ENCODE measurements at regions not wholly inside any gene's neighbourhood (a gene's known extent, or its start where the extent isn't known, plus 50 kb on each side); places are given as distances from the start of the nearest gene placed in this dataset.

DNA sequence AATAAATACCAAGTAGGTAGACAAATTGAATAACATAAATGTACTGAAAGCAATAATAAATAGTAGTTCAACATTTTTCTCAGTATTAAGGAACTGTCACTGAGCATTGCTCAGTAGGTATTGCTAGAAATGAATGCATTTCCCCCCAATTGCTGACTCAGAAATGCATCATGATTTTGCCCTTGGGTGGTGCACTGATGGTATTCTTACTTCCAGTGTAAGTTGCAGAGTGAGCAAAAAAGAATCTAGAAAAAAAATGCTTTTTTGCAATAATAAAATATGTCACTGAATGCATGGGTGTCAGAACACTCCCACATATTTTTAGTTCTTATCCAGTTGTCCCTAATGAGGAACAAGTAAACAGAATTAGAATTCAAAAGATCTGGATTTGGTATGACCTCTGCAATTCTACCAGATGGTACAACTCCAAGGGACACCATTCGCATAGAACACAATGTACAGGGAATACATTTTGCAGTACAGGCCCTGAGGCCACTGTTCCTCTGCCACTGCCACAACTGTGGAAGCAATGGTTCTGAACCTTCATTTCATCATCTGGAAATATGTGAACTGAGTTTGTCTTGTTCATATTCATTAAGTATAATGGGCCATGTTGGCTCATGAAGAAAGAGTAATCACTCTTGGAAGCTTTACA is 78.0 kb downstream of the ATP6V1G3 start:
- TF ChIP-seq, protein P1, sequence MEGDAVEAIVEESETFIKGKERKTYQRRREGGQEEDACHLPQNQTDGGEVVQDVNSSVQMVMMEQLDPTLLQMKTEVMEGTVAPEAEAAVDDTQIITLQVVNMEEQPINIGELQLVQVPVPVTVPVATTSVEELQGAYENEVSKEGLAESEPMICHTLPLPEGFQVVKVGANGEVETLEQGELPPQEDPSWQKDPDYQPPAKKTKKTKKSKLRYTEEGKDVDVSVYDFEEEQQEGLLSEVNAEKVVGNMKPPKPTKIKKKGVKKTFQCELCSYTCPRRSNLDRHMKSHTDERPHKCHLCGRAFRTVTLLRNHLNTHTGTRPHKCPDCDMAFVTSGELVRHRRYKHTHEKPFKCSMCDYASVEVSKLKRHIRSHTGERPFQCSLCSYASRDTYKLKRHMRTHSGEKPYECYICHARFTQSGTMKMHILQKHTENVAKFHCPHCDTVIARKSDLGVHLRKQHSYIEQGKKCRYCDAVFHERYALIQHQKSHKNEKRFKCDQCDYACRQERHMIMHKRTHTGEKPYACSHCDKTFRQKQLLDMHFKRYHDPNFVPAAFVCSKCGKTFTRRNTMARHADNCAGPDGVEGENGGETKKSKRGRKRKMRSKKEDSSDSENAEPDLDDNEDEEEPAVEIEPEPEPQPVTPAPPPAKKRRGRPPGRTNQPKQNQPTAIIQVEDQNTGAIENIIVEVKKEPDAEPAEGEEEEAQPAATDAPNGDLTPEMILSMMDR (IDR thresholded peaks at IDR 0.05; ENCODE audit: low read depth, low read length, missing control alignments): no peak
- no peak for DNase-seq (ENCODE audit: extremely low read depth, low read depth)
- no peak overlapping the region for H3K4me3 ChIP-seq (replicated peaks; ENCODE audit: low read depth, low read length)

GRCh38 chr1:198455966-198456365 is 84.5 kb downstream of the ATP6V1G3 start:
- no peak overlapping the region for H3K4me3 ChIP-seq (replicated peaks; ENCODE audit: low read depth, low read length)
- TF ChIP-seq, protein P1 (IDR thresholded peaks at IDR 0.05; ENCODE audit: low read depth, low read length, missing control alignments): no peak
- no peak for DNase-seq (ENCODE audit: extremely low read depth, low read depth)

DNA sequence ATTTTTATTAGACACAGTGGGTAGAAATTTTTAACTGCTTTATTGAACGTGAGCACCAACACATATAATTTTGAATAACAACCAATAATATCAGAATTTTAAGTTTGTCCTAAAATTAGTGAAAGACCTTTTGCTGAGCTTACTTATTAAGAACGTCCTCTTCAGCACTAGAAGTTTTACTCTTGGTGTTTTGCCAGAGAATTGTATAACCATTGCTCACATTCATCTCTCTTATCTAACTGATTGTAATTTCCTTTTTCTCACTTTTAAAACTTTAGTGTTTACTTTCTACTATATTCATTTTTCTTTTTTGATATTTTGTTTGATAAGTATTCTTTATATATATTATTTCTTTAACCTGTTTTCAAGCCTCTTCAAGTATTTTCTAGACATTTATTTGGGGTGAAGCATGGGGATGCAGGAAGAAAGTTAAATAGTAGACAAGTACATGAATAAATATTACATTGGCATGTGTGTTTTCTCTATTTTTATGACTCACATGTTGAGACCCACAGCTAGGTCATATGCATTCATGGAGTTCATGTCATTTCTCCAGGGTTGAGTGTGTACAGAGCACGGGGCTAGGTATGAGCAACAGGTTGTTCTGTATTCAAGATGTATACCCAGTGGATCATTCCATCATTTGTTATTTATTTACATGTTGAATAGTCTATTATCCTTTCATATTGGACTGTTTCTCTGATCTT is 90.6 kb downstream of the ATP6V1G3 start:
- no peak for DNase-seq (ENCODE audit: extremely low read depth, low read depth)
- TF ChIP-seq, protein P1 (IDR thresholded peaks at IDR 0.05; ENCODE audit: low read depth, low read length, missing control alignments): no peak
- no peak overlapping the region for H3K4me3 ChIP-seq (replicated peaks; ENCODE audit: low read depth, low read length)

GRCh38 chr1:198449261-198449660 is 91.2 kb downstream of the ATP6V1G3 start:
- TF ChIP-seq, protein P1 (IDR thresholded peaks at IDR 0.05; ENCODE audit: low read depth, low read length, missing control alignments): no peak
- H3K4me3 ChIP-seq (replicated peaks; ENCODE audit: low read depth, low read length): no peak overlapping the region
- no peak for DNase-seq (ENCODE audit: extremely low read depth, low read depth)

DNA sequence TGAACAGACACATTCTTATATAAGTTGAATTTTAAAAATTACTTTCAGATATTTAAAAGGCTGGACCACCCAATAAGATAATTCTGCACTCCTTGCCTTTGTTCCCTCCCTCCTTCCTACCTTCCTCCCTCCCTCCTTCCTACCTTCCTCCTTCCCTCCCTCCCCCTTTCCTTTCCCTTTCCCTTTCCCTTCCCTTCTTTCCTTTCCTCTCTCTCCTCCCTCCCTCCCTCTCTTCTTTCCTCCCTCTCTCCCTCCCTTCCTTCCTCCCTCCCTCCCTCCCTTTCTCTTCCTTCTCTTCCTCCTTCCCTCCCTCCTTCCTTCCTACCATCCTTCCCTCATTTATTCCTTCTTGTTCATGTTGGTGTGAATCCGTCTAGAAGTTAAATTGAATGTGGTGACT is 93.0 kb downstream of the ATP6V1G3 start:
- DNase-seq (ENCODE audit: extremely low read depth, low read depth): no peak
- TF ChIP-seq, protein P1 (IDR thresholded peaks at IDR 0.05; ENCODE audit: low read depth, low read length, missing control alignments): no peak
- no peak overlapping the region for H3K4me3 ChIP-seq (replicated peaks; ENCODE audit: low read depth, low read length)

GRCh38 chr1:198445872-198446271 is 94.6 kb downstream of the ATP6V1G3 start:
- no peak overlapping the region for H3K4me3 ChIP-seq (replicated peaks; ENCODE audit: low read depth, low read length)
- TF ChIP-seq, protein P1 (IDR thresholded peaks at IDR 0.05; ENCODE audit: low read depth, low read length, missing control alignments): no peak
- DNase-seq (ENCODE audit: extremely low read depth, low read depth): no peak
